CD4-positive, alpha-beta T cell (primary cell): ENCODE measurements at regions not wholly inside any gene's neighbourhood (a gene's known extent, or its start where the extent isn't known, plus 50 kb on each side); places are given as distances from the start of the nearest gene placed in this dataset.

ENCODE experiments used
- ATAC-seq: fragments of 200-7000 bp; cut with Tn5 transposase; one replicate; pipeline ENCODE4 v1.10.0; 2022; ENCODE audit warnings: mild to moderate bottlenecking; ENCODE audit not compliant: poor library complexity
- CTCF ChIA-PET: fragments of 350-600 bp; sonication (Branson Sonifier 250); formaldehyde crosslinking; loops from one replicate; lab custom pipeline; 2021; ENCODE audit warnings: antibody characterized with exemption, inconsistent platforms; lab: Charles Lee
- POLR2A ChIA-PET: fragments of 350-600 bp; sonication (Branson Sonifier 250); formaldehyde crosslinking; loops from one replicate; lab custom pipeline; 2021; ENCODE audit warnings: antibody characterized with exemption, inconsistent platforms; lab: Charles Lee
- DNase-seq, 14 experiments: peaks; one replicate each; pipeline ENCODE4 v3.0.0-alpha.2; 2013 to 2020; ENCODE audit warnings: mixed read lengths in 2 of 14
- H3K27ac ChIP-seq, 2 donors: one replicate each; pipeline versions ENCODE4 v1.5.1 to v1.7.0; 2013; ENCODE audit warnings: low read length in 2 of 2, low read depth in 1 of 2, mild to moderate bottlenecking in 1 of 2
- H3K27me3 ChIP-seq, 2 experiments: 1 replicate in 1 of 2; 2 replicates in 1 of 2; pipeline versions ENCODE4 v1.6.1 to v1.7.0; 2013; ENCODE audit warnings: low read length in 2 of 2, control low read depth in 1 of 2, mild to moderate bottlenecking in 1 of 2, moderate library complexity in 1 of 2; ENCODE audit not compliant: insufficient read depth in 2 of 2, control insufficient read depth in 1 of 2
- H3K36me3 ChIP-seq: one replicate; pipeline ENCODE4 v1.6.1; 2013; ENCODE audit warnings: low read length, control low read depth; ENCODE audit not compliant: insufficient read depth
- H3K4me1 ChIP-seq: one replicate; pipeline ENCODE4 v1.6.1; 2013; ENCODE audit warnings: low read length, control low read depth; ENCODE audit not compliant: insufficient read depth
- H3K4me3 ChIP-seq: one replicate; pipeline ENCODE4 v1.5.1; 2013; ENCODE audit warnings: mild to moderate bottlenecking, low read length, moderate library complexity
- H3K9me3 ChIP-seq, 2 experiments: 1 replicate in 1 of 2; 2 replicates in 1 of 2; pipeline versions ENCODE4 v1.6.1 to v1.7.0; 2013; ENCODE audit warnings: low read length in 2 of 2, mild to moderate bottlenecking in 2 of 2, control low read depth in 1 of 2, moderate library complexity in 1 of 2; ENCODE audit not compliant: control insufficient read depth in 1 of 2, insufficient read depth in 1 of 2
- H3K27ac Mint-ChIP-seq: one replicate; pipeline ENCODE4 v1.8.0; 2020; ENCODE audit warnings: mixed read lengths
- H3K27me3 Mint-ChIP-seq: one replicate; pipeline ENCODE4 v1.8.0; 2021; ENCODE audit warnings: mixed read lengths
- H3K36me3 Mint-ChIP-seq: one replicate; pipeline ENCODE4 v1.8.0; 2021; ENCODE audit warnings: low read depth, mixed read lengths
- H3K4me1 Mint-ChIP-seq: one replicate; pipeline ENCODE4 v1.8.0; 2021; ENCODE audit warnings: low read depth, mixed read lengths
- H3K4me3 Mint-ChIP-seq: one replicate; pipeline ENCODE4 v1.8.0; 2020; ENCODE audit warnings: mild to moderate bottlenecking, mixed read lengths
- H3K9me3 Mint-ChIP-seq: one replicate; pipeline ENCODE4 v1.8.0; 2020; ENCODE audit warnings: mixed read lengths
- CTCF ChIP-seq: fragments of 200-600 bp; IDR thresholded peaks from one replicate; pipeline ENCODE4 v1.8.0; 2022; ENCODE audit warnings: antibody characterized with exemption, mild to moderate bottlenecking
- intact Hi-C, 2 experiments: fragments of 100-400 bp; cut with DNase I in 1 of 2; cut with micrococcal nuclease in 1 of 2; formaldehyde crosslinking; loops; one replicate each; pipeline versions ENCODE4 v1.15.1 to v1.9.0; 2023 to 2025; cut with DNase I, micrococcal nuclease

GRCh38 chr6:40717411-40718057 is 130.4 kb upstream of the LRFN2 start:
- Histone ChIP-seq H3K9me3 (no peaks in the 10 kb centered on the region), H3K36me3 (no peaks in the 10 kb centered on the region), H3K27me3 (peaks cover 0 to 3% of the 10 kb centered on the region in 2 experiments), H3K4me1 (peaks cover 3% of the 10 kb centered on the region), H3K27ac (no peak overlapping the region), H3K4me3 (no peak overlapping the region)
- intact Hi-C loops, result no loop called here
- POLR2A ChIA-PET, result no interaction called here
- Mint-ChIP-seq H3K36me3 (no peaks in the 10 kb centered on the region), H3K4me1 (peaks cover 13% of the 10 kb centered on the region), H3K27me3 (no peaks in the 10 kb centered on the region), H3K4me3 (no peak overlapping the region), H3K27ac (no peak overlapping the region), H3K9me3 (no peaks in the 10 kb centered on the region)
- TF ChIP-seq CTCF, result no peak
- DNase-seq (no peak), ATAC-seq (no peak)
- CTCF ChIA-PET, result no interaction called here

- Mint-ChIP-seq H3K4me3 (no peak overlapping the region), H3K9me3 (no peaks in the 10 kb centered on the region), H3K27ac (no peak overlapping the region), H3K36me3 (no peaks in the 10 kb centered on the region), H3K4me1 (peaks cover 13% of the 10 kb centered on the region), H3K27me3 (no peaks in the 10 kb centered on the region)
- DNase-seq, result no peak
- Histone ChIP-seq H3K27ac (no peak overlapping the region), H3K27me3 (peaks cover 0 to 3% of the 10 kb centered on the region in 2 experiments), H3K4me1 (peaks cover 3% of the 10 kb centered on the region), H3K36me3 (no peaks in the 10 kb centered on the region), H3K4me3 (no peak overlapping the region), H3K9me3 (no peaks in the 10 kb centered on the region)
- ATAC-seq, result no peak
- ChIA-PET POLR2A (no interaction called here), CTCF (no interaction called here)
- intact Hi-C loops, result no loop called here
- no peak for TF ChIP-seq CTCF
These were observed 128.6 kb upstream of the LRFN2 start for GRCh38 chr6:40715570-40716403.

GRCh38 chr6:40714576-40715564 is 127.7 kb upstream of the LRFN2 start:
- peaks cover 3% of the 10 kb centered on the region for H3K4me1 ChIP-seq
- no peak for ATAC-seq
- no peak overlapping the region for H3K27ac ChIP-seq
- peaks cover 10% of the 10 kb centered on the region for H3K4me1 Mint-ChIP-seq
- no peaks in the 10 kb centered on the region for H3K36me3 Mint-ChIP-seq
- peaks cover 0 to 3% of the 10 kb centered on the region in 2 experiments for H3K27me3 ChIP-seq
- H3K9me3 ChIP-seq, result no peaks in the 10 kb centered on the region
- H3K9me3 Mint-ChIP-seq, result no peaks in the 10 kb centered on the region
- no peak for TF ChIP-seq CTCF
- H3K36me3 ChIP-seq, result no peaks in the 10 kb centered on the region
- CTCF ChIA-PET, result no interaction called here
- H3K4me3 ChIP-seq, result no peak overlapping the region
- H3K27me3 Mint-ChIP-seq, result no peaks in the 10 kb centered on the region
- no peak for DNase-seq
- intact Hi-C loops, result no loop called here
- POLR2A ChIA-PET, result no interaction called here
- no peak overlapping the region for H3K27ac Mint-ChIP-seq
- H3K4me3 Mint-ChIP-seq, result no peak overlapping the region
